PC-9 (cell line): ENCODE measurements at regions not wholly inside any gene's neighbourhood (a gene's known extent, or its start where the extent isn't known, plus 50 kb on each side); places are given as distances from the start of the nearest gene placed in this dataset.

Experiments used
- BruUV-seq: library from RNA; stranded (reverse); fragments of 400-500 nt; replicated peaks from 2 replicates; lab custom pipeline; 2021; lab: Mats Ljungman, UMichigan
- CTCF ChIA-PET: fragments of 300-600 bp; sonication (Branson Sonifier 250); formaldehyde crosslinking; loops from one replicate; lab custom pipeline; 2022; ENCODE audit warnings: antibody characterized with exemption; lab: Charles Lee
- POLR2A ChIA-PET: fragments of 300-600 bp; sonication (Branson Sonifier 250); formaldehyde crosslinking; loops from one replicate; lab custom pipeline; 2022; ENCODE audit warnings: antibody characterized with exemption; ENCODE audit not compliant: unreplicated experiment; lab: Charles Lee
- DNase-seq, 2 experiments: peaks; one replicate each; pipeline versions ENCODE4 v3.0.0 to v3.0.0-alpha.2; 2015 to 2022; ENCODE audit warnings: mixed read lengths in 1 of 2
- H2AFZ ChIP-seq: fragments of 200-600 bp; sonication (generic); 2 replicates; pipeline ENCODE4 v1.8.1; 2017; ENCODE audit warnings: antibody characterized with exemption
- H3F3A ChIP-seq: fragments of 200-600 bp; sonication (generic); 2 replicates; pipeline ENCODE4 v1.8.1; 2017; ENCODE audit warnings: antibody characterized with exemption, mild to moderate bottlenecking, low read depth; ENCODE audit not compliant: insufficient read depth
- H3K27ac ChIP-seq: fragments of 200-600 bp; sonication (generic); 2 replicates; pipeline ENCODE4 v1.6.1; 2016; ENCODE audit warnings: mixed run types
- H3K27me3 ChIP-seq: fragments of 200-600 bp; sonication (generic); 2 replicates; pipeline ENCODE4 v1.6.1; 2016; ENCODE audit warnings: low read depth, mixed run types; ENCODE audit not compliant: insufficient read depth
- H3K36me3 ChIP-seq: fragments of 200-600 bp; sonication (generic); 2 replicates; pipeline ENCODE4 v1.6.1; 2016; ENCODE audit warnings: low read depth, mixed run types
- H3K4me1 ChIP-seq: fragments of 200-600 bp; sonication (generic); replicated peaks from 2 replicates; pipeline ENCODE4 v1.6.1; 2016; ENCODE audit warnings: mixed run types; ENCODE audit not compliant: insufficient read depth
- H3K4me2 ChIP-seq: fragments of 200-600 bp; sonication (generic); 2 replicates; pipeline ENCODE4 v1.6.1; 2017; ENCODE audit warnings: mixed run types
- H3K4me3 ChIP-seq: fragments of 200-600 bp; sonication (generic); 2 replicates; pipeline ENCODE4 v1.6.1; 2016; ENCODE audit warnings: mixed run types
- H3K79me2 ChIP-seq: fragments of 200-600 bp; sonication (generic); 2 replicates; pipeline ENCODE4 v1.6.1; 2017; ENCODE audit warnings: low read depth, mixed run types
- H3K9me2 ChIP-seq: fragments of 200-600 bp; sonication (generic); 2 replicates; pipeline ENCODE4 v1.8.1; 2017; ENCODE audit warnings: mild to moderate bottlenecking; ENCODE audit not compliant: insufficient read depth
- H3K9me3 ChIP-seq: fragments of 200-600 bp; sonication (generic); 2 replicates; pipeline ENCODE4 v1.8.1; 2016; ENCODE audit warnings: low read depth; ENCODE audit not compliant: insufficient read depth
- H4K20me1 ChIP-seq: fragments of 200-600 bp; sonication (generic); 2 replicates; pipeline ENCODE4 v1.8.1; 2017; ENCODE audit not compliant: insufficient read depth
- EZH2 ChIP-seq: fragments of 200-600 bp; sonication (generic); IDR thresholded peaks from 2 replicates; pipeline ENCODE4 v1.8.0; 2017; ENCODE audit warnings: antibody characterized with exemption, low read depth
- intact Hi-C: fragments of 100-400 bp; cut with micrococcal nuclease; formaldehyde crosslinking; loops from one replicate; pipeline ENCODE4 v1.10.0; 2022; ENCODE audit not compliant: unreplicated experiment
- TF ChIP-seq, protein P1 (sequence below): fragments of 200-600 bp; sonication (generic); conservative IDR thresholded peaks from 2 replicates; pipeline ENCODE4 v1.6.1; 2017; ENCODE audit warnings: mixed run types, antibody characterized with exemption, mild to moderate bottlenecking, moderate library complexity

DNA sequence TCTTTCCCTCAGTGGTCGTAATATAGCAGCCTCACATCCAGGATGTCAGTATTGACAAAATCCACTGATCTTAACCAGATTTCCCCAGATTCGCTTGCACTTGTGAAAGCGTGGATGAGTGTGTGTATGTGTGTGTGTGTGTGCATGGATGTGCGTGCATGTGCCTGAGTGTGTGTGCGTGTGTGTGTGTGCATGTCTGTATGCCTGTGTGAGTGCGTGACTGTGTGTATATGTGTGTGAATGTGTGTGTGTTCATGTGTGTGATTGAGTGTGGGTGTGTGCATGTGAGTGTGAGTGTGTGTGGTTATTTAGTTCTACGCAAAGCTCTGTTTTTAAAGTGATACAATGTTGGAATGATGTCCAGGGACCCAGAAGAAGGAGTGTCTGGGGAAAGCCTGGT is 723.2 kb downstream of the BRD1 start:
- no peaks in the 10 kb centered on the region for H3F3A ChIP-seq
- intact Hi-C loops, result no loop called here
- no peaks in the 10 kb centered on the region; the same call in 1 of the 2 replicates for H3K4me1 ChIP-seq
- ChIA-PET CTCF (no interaction called here), POLR2A (interaction anchor here (0.5 kb wide), 1 partner anchor 440 kb away, joined by 5 read pairs; no protein-coding TSS in a partner anchor)
- no peaks in the 10 kb centered on the region for H3K9me3 ChIP-seq
- H3K27ac ChIP-seq, result no peak overlapping the region
- H3K4me2 ChIP-seq, result no peak overlapping the region
- H3K36me3 ChIP-seq, result no peaks in the 10 kb centered on the region
- no peak overlapping the region for H3K4me3 ChIP-seq
- H3K9me2 ChIP-seq, result no peaks in the 10 kb centered on the region
- no peaks in the 10 kb centered on the region for H3K79me2 ChIP-seq
- H2AFZ ChIP-seq, result no peak overlapping the region
- BruUV-seq, result no TSS peak
- no peak for TF ChIP-seq EZH2
- TF ChIP-seq, protein P1, sequence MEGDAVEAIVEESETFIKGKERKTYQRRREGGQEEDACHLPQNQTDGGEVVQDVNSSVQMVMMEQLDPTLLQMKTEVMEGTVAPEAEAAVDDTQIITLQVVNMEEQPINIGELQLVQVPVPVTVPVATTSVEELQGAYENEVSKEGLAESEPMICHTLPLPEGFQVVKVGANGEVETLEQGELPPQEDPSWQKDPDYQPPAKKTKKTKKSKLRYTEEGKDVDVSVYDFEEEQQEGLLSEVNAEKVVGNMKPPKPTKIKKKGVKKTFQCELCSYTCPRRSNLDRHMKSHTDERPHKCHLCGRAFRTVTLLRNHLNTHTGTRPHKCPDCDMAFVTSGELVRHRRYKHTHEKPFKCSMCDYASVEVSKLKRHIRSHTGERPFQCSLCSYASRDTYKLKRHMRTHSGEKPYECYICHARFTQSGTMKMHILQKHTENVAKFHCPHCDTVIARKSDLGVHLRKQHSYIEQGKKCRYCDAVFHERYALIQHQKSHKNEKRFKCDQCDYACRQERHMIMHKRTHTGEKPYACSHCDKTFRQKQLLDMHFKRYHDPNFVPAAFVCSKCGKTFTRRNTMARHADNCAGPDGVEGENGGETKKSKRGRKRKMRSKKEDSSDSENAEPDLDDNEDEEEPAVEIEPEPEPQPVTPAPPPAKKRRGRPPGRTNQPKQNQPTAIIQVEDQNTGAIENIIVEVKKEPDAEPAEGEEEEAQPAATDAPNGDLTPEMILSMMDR, result no peak
- DNase-seq, result no peak
- 0 out of 2 replicates have a peak, but pooled peaks cover 4% of the 10 kb centered on the region for H4K20me1 ChIP-seq
- H3K27me3 ChIP-seq, result peaks cover 99% of the 10 kb centered on the region

DNA sequence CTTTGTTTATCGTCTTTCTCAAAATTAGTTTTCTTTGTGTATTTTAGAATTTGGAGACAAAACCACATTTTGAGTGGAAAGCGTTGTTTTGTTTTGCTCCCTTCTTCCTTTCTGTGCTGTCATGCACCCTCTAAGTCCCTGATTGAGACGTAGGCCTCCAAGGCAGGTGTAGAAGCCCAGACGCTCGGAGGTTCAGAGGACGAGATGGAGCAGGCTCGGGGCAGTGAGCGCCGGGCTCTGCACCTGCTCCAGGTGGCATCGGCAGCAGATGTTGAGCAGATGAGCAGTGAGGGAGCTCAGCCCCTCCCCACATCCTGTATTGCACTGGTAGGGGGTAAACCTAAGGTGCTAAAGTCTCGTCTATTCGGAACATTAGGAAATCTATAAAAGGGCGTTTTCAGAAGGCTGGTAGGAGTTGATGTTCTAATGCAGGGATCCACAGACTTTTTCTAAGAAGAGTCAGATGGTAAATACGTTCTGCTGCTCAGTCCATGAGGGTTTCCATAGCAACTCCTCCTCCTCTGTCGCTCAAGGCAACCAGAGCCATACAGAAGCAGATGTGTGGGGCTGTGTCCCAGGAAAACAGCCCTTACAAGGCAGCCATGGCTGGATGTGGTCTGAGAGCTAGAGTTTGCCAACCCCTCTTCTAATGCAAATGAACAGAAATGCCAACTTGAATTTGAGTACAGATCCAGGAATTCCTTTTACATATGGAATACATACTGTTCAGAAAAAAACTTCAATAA is 724.2 kb downstream of the BRD1 start:
- CTCF ChIA-PET, result no interaction called here
- H3K4me2 ChIP-seq, result no peak overlapping the region
- no peak for DNase-seq
- no peak overlapping the region for H3K4me3 ChIP-seq
- no peaks in the 10 kb centered on the region for H3K9me3 ChIP-seq
- 0 out of 2 replicates have a peak, but pooled peaks cover 4% of the 10 kb centered on the region for H4K20me1 ChIP-seq
- BruUV-seq, result no TSS peak
- no peaks in the 10 kb centered on the region for H3F3A ChIP-seq
- no peaks in the 10 kb centered on the region for H3K79me2 ChIP-seq
- H2AFZ ChIP-seq, result no peak overlapping the region
- H3K4me1 ChIP-seq, result no peaks in the 10 kb centered on the region; the same call in 1 of the 2 replicates
- no peak for TF ChIP-seq EZH2
- TF ChIP-seq, protein P1, result no peak
- intact Hi-C loops, result no loop called here
- no peak overlapping the region for H3K27ac ChIP-seq
- H3K9me2 ChIP-seq, result no peaks in the 10 kb centered on the region
- H3K27me3 ChIP-seq, result peaks cover 94% of the 10 kb centered on the region
- no peaks in the 10 kb centered on the region for H3K36me3 ChIP-seq
- POLR2A ChIA-PET, result interaction anchor here (0.5 kb wide), 1 partner anchor 441 kb away, joined by 5 read pairs; no protein-coding TSS in a partner anchor

DNA sequence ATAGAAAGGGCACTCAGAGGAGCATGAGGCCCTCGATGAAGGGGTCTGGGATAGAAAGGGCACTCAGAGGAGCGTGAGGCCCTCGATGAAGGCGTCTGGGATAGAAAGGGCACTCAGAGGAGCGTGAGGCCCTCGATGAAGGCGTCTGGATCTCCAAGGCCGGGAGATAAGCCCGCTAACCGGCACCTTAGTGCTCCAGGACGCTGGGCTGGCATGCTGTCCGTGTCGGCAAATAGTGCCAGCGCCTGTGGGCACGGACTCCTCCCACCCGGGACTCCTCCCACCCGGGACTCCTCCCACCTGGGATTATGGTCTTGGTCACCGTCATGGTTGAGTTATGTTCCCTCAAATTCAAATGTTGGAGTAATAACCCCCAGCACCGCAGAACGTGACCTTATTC is 725.3 kb downstream of the BRD1 start:
- DNase-seq, result no peak

More for the DNA sequence above, 725.3 kb downstream of the BRD1 start:
- Histone ChIP-seq H4K20me1 (0 out of 2 replicates have a peak, but pooled peaks cover 4% of the 10 kb centered on the region), H3F3A (no peaks in the 10 kb centered on the region), H3K27ac (no peak overlapping the region), H2AFZ (no peak overlapping the region), H3K79me2 (no peaks in the 10 kb centered on the region), H3K4me2 (no peak overlapping the region), H3K4me1 (no peaks in the 10 kb centered on the region; the same call in 1 of the 2 replicates), H3K27me3 (peaks cover 93% of the 10 kb centered on the region), H3K36me3 (no peaks in the 10 kb centered on the region), H3K9me3 (no peaks in the 10 kb centered on the region), H3K9me2 (no peaks in the 10 kb centered on the region), H3K4me3 (no peak overlapping the region)
- POLR2A ChIA-PET, result no interaction called here
- no TSS peak for BruUV-seq
- CTCF ChIA-PET, result no interaction called here
- intact Hi-C loops, result no loop called here
- TF ChIP-seq, protein P1, result no peak
- TF ChIP-seq EZH2, result no peak
